NCI-H460 (cell line): ENCODE measurements at regions not wholly inside any gene's neighbourhood (a gene's known extent, or its start where the extent isn't known, plus 50 kb on each side); places are given as distances from the start of the nearest gene placed in this dataset.
"Not testable (repeated sequence)": the region's sequence is repeated elsewhere in the genome, so short reads cannot be mapped to it uniquely, and the experiment has no call there.

ENCODE experiments used
- DNase-seq: peaks from one replicate; pipeline ENCODE4 v3.0.0-alpha.2; 2016; ENCODE audit warnings: low read depth; ENCODE audit errors: extremely low read depth

GRCh38 chr5:9765419-9766140, 135.4 kb upstream of the TAS2R1 start:
- no peak for DNase-seq

GRCh38 chr5:9761706-9762105, 131.6 kb upstream of the TAS2R1 start:
- DNase-seq: no peak

- not testable (repeated sequence) for DNase-seq
These were observed 122.5 kb upstream of the TAS2R1 start for GRCh38 chr5:9752670-9753069.

GRCh38 chr5:9743507-9743906, 113.4 kb upstream of the TAS2R1 start:
- no peak for DNase-seq

GRCh38 chr5:9742848-9743247, 112.7 kb upstream of the TAS2R1 start:
- no peak for DNase-seq

- DNase-seq: no peak
These were observed 109.0 kb upstream of the TAS2R1 start for GRCh38 chr5:9739135-9739534.

GRCh38 chr5:9737265-9737664, 107.1 kb upstream of the TAS2R1 start:
- DNase-seq: no peak

GRCh38 chr5:9733486-9733885, 103.3 kb upstream of the TAS2R1 start:
- DNase-seq: no peak

- no peak for DNase-seq
These were observed 101.0 kb upstream of the TAS2R1 start for GRCh38 chr5:9731159-9731558.

GRCh38 chr5:9728261-9728660, 98.1 kb upstream of the TAS2R1 start:
- DNase-seq: no peak

GRCh38 chr5:9726931-9727330, 96.8 kb upstream of the TAS2R1 start:
- DNase-seq: no peak

- not testable (repeated sequence) for DNase-seq
These were observed 95.1 kb upstream of the TAS2R1 start for GRCh38 chr5:9725265-9725664.

- DNase-seq: no peak
These were observed 94.6 kb upstream of the TAS2R1 start for GRCh38 chr5:9724707-9725106.

- DNase-seq: no peak
These were observed 92.5 kb upstream of the TAS2R1 start for GRCh38 chr5:9722601-9723180.

GRCh38 chr5:9721161-9721560, 91.0 kb upstream of the TAS2R1 start:
- no peak for DNase-seq

- no peak for DNase-seq
These were observed 90.2 kb upstream of the TAS2R1 start for GRCh38 chr5:9720361-9720760.

- DNase-seq: no peak
These were observed 86.7 kb upstream of the TAS2R1 start for GRCh38 chr5:9716838-9717281.

GRCh38 chr5:9715891-9716335, 85.8 kb upstream of the TAS2R1 start:
- DNase-seq: no peak

- DNase-seq: no peak
These were observed 83.9 kb upstream of the TAS2R1 start for GRCh38 chr5:9713959-9714586.

- no peak for DNase-seq
These were observed 83.2 kb upstream of the TAS2R1 start for GRCh38 chr5:9713356-9713755.

- DNase-seq: no peak
These were observed 82.8 kb upstream of the TAS2R1 start for GRCh38 chr5:9712911-9713310.

- DNase-seq: no peak
These were observed 82.4 kb upstream of the TAS2R1 start for GRCh38 chr5:9712506-9712905.
